SK-N-MC (cell line): ENCODE measurements at regions not wholly inside any gene's neighbourhood (a gene's known extent, or its start where the extent isn't known, plus 50 kb on each side); places are given as distances from the start of the nearest gene placed in this dataset.
A peak's percentile ranks its signal among the peaks of the same experiment; 100 is the strongest.
"Not testable (repeated sequence)": the region's sequence is repeated elsewhere in the genome, so short reads cannot be mapped to it uniquely, and the experiment has no call there.

ENCODE experiments used
- DNase-seq: peaks from one replicate; pipeline ENCODE4 v3.0.0-alpha.2; 2011; ENCODE audit warnings: low read depth, low spot score
- H3K27ac ChIP-seq: fragments of 200-600 bp; sonication (generic); 2 replicates; pipeline ENCODE4 v1.5.1; 2016; ENCODE audit warnings: mixed run types
- H3K36me3 ChIP-seq: fragments of 200-600 bp; sonication (generic); 2 replicates; pipeline ENCODE4 v1.6.1; 2017; ENCODE audit warnings: antibody characterized with exemption, low read length, mixed read lengths; ENCODE audit not compliant: insufficient read depth
- H3K4me3 ChIP-seq: fragments of 200-600 bp; sonication (generic); 2 replicates; pipeline ENCODE4 v1.5.1; 2016
- H3K9ac ChIP-seq: fragments of 200-600 bp; sonication (generic); 2 replicates; pipeline ENCODE4 v1.8.0; 2017; ENCODE audit warnings: mixed run types, mixed read lengths; ENCODE audit not compliant: insufficient read length
- H3K9me3 ChIP-seq: fragments of 200-600 bp; sonication (generic); 2 replicates; pipeline ENCODE4 v1.6.1; 2017; ENCODE audit warnings: low read depth, mild to moderate bottlenecking, antibody characterized with exemption, low read length, moderate library complexity, mixed read lengths

DNA sequence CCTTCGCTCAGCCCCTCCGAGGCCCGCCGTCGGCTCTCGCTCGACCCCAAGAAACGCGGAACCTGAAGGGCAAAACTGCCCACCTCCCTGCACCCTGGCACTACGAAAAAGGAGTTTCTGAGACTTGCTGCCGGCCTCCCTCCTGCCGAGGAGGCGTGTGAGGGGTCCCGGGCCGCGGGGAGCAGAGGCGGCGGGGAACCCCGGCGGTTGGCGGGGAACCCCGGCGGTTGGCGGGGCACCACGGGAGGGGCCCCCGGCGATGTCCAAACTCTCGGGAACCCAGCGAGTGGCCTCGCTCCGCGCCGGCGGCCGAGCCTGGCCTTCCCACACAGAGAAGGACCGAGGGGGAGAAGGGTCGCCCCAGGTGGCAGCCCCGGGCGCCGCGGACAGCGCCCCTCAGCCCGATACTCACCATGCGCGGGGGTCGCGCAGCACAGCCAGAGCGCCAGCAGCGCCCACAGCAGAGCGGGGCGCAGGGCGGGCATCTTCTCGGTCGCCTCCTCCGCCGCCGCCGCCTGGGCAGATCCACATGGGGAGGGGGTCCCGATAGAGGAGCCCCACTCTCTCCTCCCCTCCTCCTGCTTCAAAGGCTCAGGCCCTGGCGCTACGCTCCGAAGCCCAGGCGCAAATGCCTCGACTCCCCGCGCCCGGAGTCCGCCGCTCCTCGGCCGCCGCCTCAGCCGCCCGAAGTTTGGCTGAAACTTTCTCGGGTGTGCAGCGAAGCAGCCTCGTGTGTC is 69.4 kb upstream of the NUDT4B start:
- not testable (repeated sequence) for H3K9ac ChIP-seq, H3K36me3 ChIP-seq, DNase-seq, H3K27ac ChIP-seq, H3K9me3 ChIP-seq
- H3K4me3 ChIP-seq, result peak overlapping the region; percentile 65

DNA sequence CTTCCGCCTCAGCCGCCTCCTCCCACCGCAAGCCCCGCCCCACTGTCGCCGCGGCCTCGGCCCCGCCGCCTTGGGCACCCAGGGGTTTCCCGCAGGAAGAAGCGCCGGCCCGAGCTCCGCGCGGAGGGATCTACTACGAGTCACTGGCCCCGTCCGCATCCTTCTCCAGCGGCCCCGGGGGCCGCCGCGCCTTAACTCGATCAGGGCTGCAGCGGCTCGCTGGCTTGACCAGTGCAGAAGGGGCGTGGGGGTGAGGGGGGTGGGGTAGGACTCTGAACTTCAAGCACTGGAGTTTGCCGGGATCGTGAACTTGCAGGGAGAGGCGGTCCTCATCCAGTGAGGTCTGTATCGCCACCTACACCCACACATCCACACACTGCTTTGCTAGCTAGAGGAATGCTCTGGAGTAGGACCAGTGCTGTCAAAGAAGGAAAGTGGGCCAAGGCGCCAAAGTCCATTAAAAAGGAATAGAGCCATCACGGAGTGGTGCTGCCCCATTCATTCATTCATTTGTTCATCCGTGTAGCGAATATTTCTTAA is 68.7 kb upstream of the NUDT4B start:
- H3K9ac ChIP-seq, H3K27ac ChIP-seq, DNase-seq, H3K4me3 ChIP-seq, H3K9me3 ChIP-seq, H3K36me3 ChIP-seq: not testable (repeated sequence)

DNA sequence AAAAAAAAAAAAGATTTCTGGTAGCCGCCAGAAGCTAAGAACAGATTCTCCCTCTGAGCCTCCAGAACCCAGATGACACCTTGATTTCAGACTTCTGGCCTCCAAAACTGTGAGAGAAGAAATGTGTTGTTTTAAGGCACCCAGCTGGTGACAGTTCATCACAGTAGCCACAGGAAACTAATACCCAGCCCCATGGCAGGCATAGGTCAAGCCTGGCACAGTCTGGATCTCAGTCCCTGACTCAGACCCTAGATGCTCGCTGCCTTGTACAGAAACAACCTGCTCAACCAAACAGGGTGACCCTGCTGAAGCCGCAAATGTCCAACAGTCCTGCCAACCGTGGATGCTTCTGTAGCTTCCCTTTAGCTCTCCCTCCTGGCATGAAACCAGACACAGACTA is 61.8 kb upstream of the NUDT4B start:
- H3K27ac ChIP-seq, H3K4me3 ChIP-seq, H3K36me3 ChIP-seq, H3K9me3 ChIP-seq, DNase-seq, H3K9ac ChIP-seq: not testable (repeated sequence)

DNA sequence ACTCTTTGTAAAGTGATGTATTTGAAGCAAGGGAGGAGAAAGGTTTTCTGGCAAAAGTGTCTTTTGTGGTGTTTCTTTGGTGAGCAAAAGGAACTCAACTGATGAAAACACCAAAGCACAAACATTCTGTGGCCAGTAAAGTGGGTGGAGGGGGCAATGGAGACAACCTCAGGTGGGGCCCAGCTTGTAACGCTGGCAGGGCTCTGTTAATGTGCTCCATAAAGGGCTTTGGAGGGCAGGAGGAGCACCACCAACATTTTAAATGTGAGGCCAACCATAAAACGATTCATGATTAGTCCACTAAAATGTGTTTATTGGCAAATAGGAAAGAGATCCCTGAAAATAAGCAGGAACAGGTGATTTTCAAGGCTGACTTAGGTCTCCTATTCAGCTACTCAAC is 61.2 kb upstream of the NUDT4B start:
- H3K36me3 ChIP-seq, H3K9me3 ChIP-seq, DNase-seq, H3K4me3 ChIP-seq, H3K27ac ChIP-seq, H3K9ac ChIP-seq: not testable (repeated sequence)
